Embryonic facial prominence (tissue), 1 donor: ENCODE measurements at regions not wholly inside any gene's neighbourhood (a gene's known extent, or its start where the extent isn't known, plus 50 kb on each side); places are given as distances from the start of the nearest gene placed in this dataset.

Experiments
- DNase-seq: peaks from one replicate; pipeline ENCODE4 v3.0.0-alpha.2; 2016; ENCODE audit errors: extremely low spot score

- no peak for DNase-seq
These were observed 309.6 kb upstream of the EDNRB start for GRCh38 chr13:78228211-78228610.

- no peak for DNase-seq
These were observed 309.1 kb upstream of the EDNRB start for GRCh38 chr13:78227709-78228108.

GRCh38 chr13:78215458-78216108 is 297.0 kb upstream of the EDNRB start:
- DNase-seq, result no peak

GRCh38 chr13:78201411-78201810 is 282.8 kb upstream of the EDNRB start:
- no peak for DNase-seq

- no peak for DNase-seq
These were observed 280.2 kb upstream of the EDNRB start for GRCh38 chr13:78198821-78199220.

- no peak for DNase-seq
These were observed 279.8 kb upstream of the EDNRB start for GRCh38 chr13:78198419-78198818.

- DNase-seq, result no peak
These were observed 278.6 kb upstream of the EDNRB start for GRCh38 chr13:78197231-78197630.

GRCh38 chr13:78194904-78195639 is 276.4 kb upstream of the EDNRB start:
- DNase-seq, result no peak

GRCh38 chr13:78193846-78194245 is 275.2 kb upstream of the EDNRB start:
- DNase-seq, result no peak

GRCh38 chr13:78192716-78193115 is 274.1 kb upstream of the EDNRB start:
- no peak for DNase-seq

- no peak for DNase-seq
These were observed 271.7 kb upstream of the EDNRB start for GRCh38 chr13:78190296-78190695.

GRCh38 chr13:78187781-78188180 is 269.1 kb upstream of the EDNRB start:
- no peak for DNase-seq

- no peak for DNase-seq
These were observed 267.1 kb upstream of the EDNRB start for GRCh38 chr13:78185700-78186099.

GRCh38 chr13:78183732-78184131 is 265.1 kb upstream of the EDNRB start:
- no peak for DNase-seq

GRCh38 chr13:78182813-78183212 is 264.2 kb upstream of the EDNRB start:
- no peak for DNase-seq

- no peak for DNase-seq
These were observed 258.7 kb upstream of the EDNRB start for GRCh38 chr13:78177306-78177705.

- no peak for DNase-seq
These were observed 258.2 kb upstream of the EDNRB start for GRCh38 chr13:78176880-78177279.

- no peak for DNase-seq
These were observed 250.8 kb upstream of the EDNRB start for GRCh38 chr13:78169386-78169785.

- DNase-seq, result no peak
These were observed 250.3 kb upstream of the EDNRB start for GRCh38 chr13:78168981-78169380.

- no peak for DNase-seq
These were observed 242.6 kb upstream of the EDNRB start for GRCh38 chr13:78161266-78161665.

- no peak for DNase-seq
These were observed 242.2 kb upstream of the EDNRB start for GRCh38 chr13:78160793-78161192.

- DNase-seq, result no peak
These were observed 233.8 kb upstream of the EDNRB start for GRCh38 chr13:78152415-78152814.

- DNase-seq, result no peak
These were observed 229.3 kb upstream of the EDNRB start for GRCh38 chr13:78147905-78148304.

- DNase-seq, result no peak
These were observed 226.6 kb upstream of the EDNRB start for GRCh38 chr13:78145276-78145675.
